Upper lobe of left lung (tissue), 4 donors: ENCODE measurements at regions not wholly inside any gene's neighbourhood (a gene's known extent, or its start where the extent isn't known, plus 50 kb on each side); places are given as distances from the start of the nearest gene placed in this dataset.

ENCODE experiments used
- CTCF ChIP-seq, 6 experiments: fragments of 450-650 bp in 4 of 6; fragments of 200-600 bp in 2 of 6; sonication (generic) in 2 of 6; IDR thresholded peaks; one replicate each; pipeline ENCODE4 v1.5.1; 2016 to 2019; ENCODE audit warnings: antibody characterized with exemption in 6 of 6
- EP300 ChIP-seq, 4 donors: sonication (generic); formaldehyde crosslinking; IDR thresholded peaks; one replicate each; pipeline ENCODE4 v1.5.1; 2017; ENCODE audit warnings: antibody characterized with exemption in 4 of 4, control low read depth in 2 of 4
- POLR2A ChIP-seq, 4 donors: fragments of 450-650 bp; IDR thresholded peaks; one replicate each; pipeline ENCODE4 v1.5.1; 2016 to 2017; ENCODE audit warnings: antibody characterized with exemption in 4 of 4, mild to moderate bottlenecking in 2 of 4
- POLR2AphosphoS5 ChIP-seq, 2 donors: sonication (generic); formaldehyde crosslinking; IDR thresholded peaks; one replicate each; pipeline ENCODE4 v1.5.1; 2017; ENCODE audit warnings: antibody characterized with exemption in 2 of 2

DNA sequence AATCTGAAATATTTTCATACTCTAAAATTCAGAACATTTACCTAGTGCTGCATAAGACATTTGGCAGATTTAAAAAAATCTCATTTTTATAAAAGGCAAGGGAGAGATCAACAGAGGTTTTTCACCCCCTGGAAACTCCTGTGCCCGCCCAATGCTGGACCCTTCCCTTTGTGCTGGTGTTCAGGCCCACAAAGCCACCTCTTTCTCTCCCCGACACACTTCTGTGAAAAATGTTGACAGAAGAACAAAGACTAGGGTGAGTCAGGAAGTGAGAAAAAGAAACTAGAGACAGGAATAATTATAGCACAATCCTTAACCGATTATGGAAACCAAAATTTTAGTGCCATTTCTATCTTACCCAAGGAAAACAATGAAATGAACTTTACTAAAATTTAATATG lies 197.7 kb upstream of the STXBP6 start:
- TF ChIP-seq POLR2A (IDR thresholded peaks at IDR 0.05) (no peak), CTCF (IDR thresholded peaks at IDR 0.05) (no peak), POLR2AphosphoS5 (IDR thresholded peaks at IDR 0.05) (no peak), EP300 (IDR thresholded peaks at IDR 0.05) (no peak)
